Heart left ventricle (tissue), 16 donors: ENCODE measurements at regions not wholly inside any gene's neighbourhood (a gene's known extent, or its start where the extent isn't known, plus 50 kb on each side); places are given as distances from the start of the nearest gene placed in this dataset.

Source experiments
- ATAC-seq, 4 donors: fragments of 200-7000 bp; cut with Tn5 transposase; one replicate each; pipeline ENCODE4 v1.9.1; 2020 to 2022; ENCODE audit warnings: moderate library complexity in 4 of 4, mild to moderate bottlenecking in 3 of 4, moderate number of reproducible peaks in 1 of 4
- DNase-seq, 5 donors: peaks; one replicate each; pipeline ENCODE4 v3.0.0-alpha.2; 2020
- H3K27ac ChIP-seq, 12 donors: fragments of 200-600 bp; sonication (generic) in 4 of 12; one replicate each; pipeline versions ENCODE4 v1.5.0 to v1.8.0; 2016 to 2022; ENCODE audit warnings: mild to moderate bottlenecking in 2 of 12
- H3K27me3 ChIP-seq, 9 donors: fragments of 200-600 bp; sonication (generic) in 2 of 9; one replicate each; pipeline versions ENCODE4 v1.5.1 to v1.8.0; 2016 to 2022; ENCODE audit warnings: mild to moderate bottlenecking in 3 of 9
- H3K36me3 ChIP-seq, 9 donors: fragments of 200-600 bp; sonication (generic) in 2 of 9; one replicate each; pipeline versions ENCODE4 v1.5.0 to v1.8.0; 2018 to 2022; ENCODE audit warnings: mild to moderate bottlenecking in 2 of 9
- H3K4me1 ChIP-seq, 12 donors: fragments of 200-600 bp; sonication (generic) in 4 of 12; one replicate each; pipeline versions ENCODE4 v1.5.0 to v1.8.0; 2016 to 2022; ENCODE audit warnings: mild to moderate bottlenecking in 3 of 12
- H3K4me3 ChIP-seq, 12 donors: fragments of 200-600 bp; sonication (generic) in 4 of 12; one replicate each; pipeline versions ENCODE4 v1.5.0 to v1.8.0; 2017 to 2022; ENCODE audit warnings: mild to moderate bottlenecking in 9 of 12, moderate library complexity in 4 of 12
- H3K9me3 ChIP-seq, 12 donors: fragments of 200-600 bp; sonication (generic) in 4 of 12; one replicate each; pipeline versions ENCODE4 v1.5.0 to v1.8.0; 2016 to 2022; ENCODE audit warnings: mild to moderate bottlenecking in 1 of 12
- CTCF ChIP-seq, 12 donors: fragments of 200-600 bp; sonication (generic) in 4 of 12; IDR thresholded peaks; one replicate each; pipeline versions ENCODE4 v1.5.0 to v1.8.0; 2018 to 2022; ENCODE audit warnings: antibody characterized with exemption in 12 of 12, mild to moderate bottlenecking in 5 of 12
- POLR2A ChIP-seq, 2 donors: fragments of 450-650 bp; IDR thresholded peaks; one replicate each; pipeline ENCODE4 v1.6.1; 2017; ENCODE audit warnings: antibody characterized with exemption in 2 of 2, mild to moderate bottlenecking in 2 of 2, moderate library complexity in 2 of 2
- WGBS, 4 donors: extraction: QIAGEN DNeasy Blood & Tissue Kit in 2 of 4; methylation state at CpG; one replicate each; pipeline versions ENCODE4 v1.1.5 to v1.1.7; 2013 to 2018; 5-methylcytosine and 5-hydroxymethylcytosine counted together
- intact Hi-C, 10 donors: fragments of 100-400 bp; cut with DNase I; formaldehyde crosslinking; loops; one replicate each; pipeline versions ENCODE4 v1.11.1 to v1.14.2; 2022
- donor health status: ischemic (EF 13 %, LVEDD 7.1; RV severe dilation, severe dysfunction).
- donor health status: healthy with polysubstance abuse.
- donor health status: DM: no; HTN: yes; CAD: no.
- donor health status: DM: no; HTN: no; CAD: no.
- donor health status: ischemic (EF 25% LVEDD 6.9; RV normal size, moderate dysfunction).
- donor health status: ischemic (EF 25% LVEDD 5.7; RV mildly dilated, moderate dysfunction).
- donor health status: healthy.
- donor health status: DM: yes; HTN: yes; CAD: no.
- donor health status: ischemic (EF 35%, LVEDD 5.7; RV mildly dilated, moderate dysfunction).
- donor health status: nonischemic (EF 11% LVEDD 7.7; RV severe dilation, severe dysfunction).
- donor health status: DM: yes; HTN: yes; CAD: no.
- donor health status: PGD.
- donor health status: ischemic (EF 29% LVEDD 5.4; RV normal size, mild dysfunction).
- donor health status: nonischemic (EF 23%, LVEDD 6.1; RV moderate dilation, normal function).

GRCh38 chr12:13573698-13574321 is 377.3 kb downstream of the EMP1 start:
- Histone ChIP-seq H3K9me3 (no peaks in the 10 kb centered on the region), H3K4me1 (no peaks in the 10 kb centered on the region), H3K27ac (no peak overlapping the region), H3K27me3 (no peaks in the 10 kb centered on the region), H3K36me3 (no peaks in the 10 kb centered on the region), H3K4me3 (no peak overlapping the region)
- intact Hi-C loops = no loop called here
- TF ChIP-seq CTCF (IDR thresholded peaks at IDR 0.05) = no peak
- TF ChIP-seq POLR2A (IDR thresholded peaks at IDR 0.05) = no peak
- DNase-seq (no peak), ATAC-seq (no peak)
- 47 to 62% (median 57%) methylated on average over 3 of the region's 3 CpGs for WGBS, 4 donors

GRCh38 chr12:13571035-13571434 is 374.5 kb downstream of the EMP1 start:
- Histone ChIP-seq H3K4me1 (no peaks in the 10 kb centered on the region), H3K9me3 (no peaks in the 10 kb centered on the region), H3K36me3 (no peaks in the 10 kb centered on the region), H3K27me3 (no peaks in the 10 kb centered on the region), H3K4me3 (no peak overlapping the region), H3K27ac (no peak overlapping the region)
- ATAC-seq = no peak
- DNase-seq = no peak
- intact Hi-C loops = no loop called here
- TF ChIP-seq POLR2A (IDR thresholded peaks at IDR 0.05) (no peak), CTCF (IDR thresholded peaks at IDR 0.05) (no peak)
- WGBS, 4 donors = 85 to 91% (median 89%) methylated on average over 2 of the region's 2 CpGs

GRCh38 chr12:13570005-13570694 is 373.6 kb downstream of the EMP1 start:
- Histone ChIP-seq H3K27me3 (no peaks in the 10 kb centered on the region), H3K27ac (no peak overlapping the region), H3K9me3 (no peaks in the 10 kb centered on the region), H3K36me3 (no peaks in the 10 kb centered on the region), H3K4me3 (no peak overlapping the region), H3K4me1 (no peaks in the 10 kb centered on the region)
- DNase-seq = no peak
- no peak for TF ChIP-seq POLR2A (IDR thresholded peaks at IDR 0.05)
- no peak for TF ChIP-seq CTCF (IDR thresholded peaks at IDR 0.05)
- ATAC-seq = no peak
- intact Hi-C loops = no loop called here
- WGBS, 4 donors = 76 to 86% (median 81%) methylated on average over 1 of the region's 1 CpG

- H3K9me3 ChIP-seq = no peaks in the 10 kb centered on the region
- no peak overlapping the region for H3K27ac ChIP-seq
- no peaks in the 10 kb centered on the region for H3K36me3 ChIP-seq
- ATAC-seq (no peak), DNase-seq (no peak)
- H3K4me1 ChIP-seq = no peaks in the 10 kb centered on the region
- no peak overlapping the region for H3K4me3 ChIP-seq
- no peaks in the 10 kb centered on the region for H3K27me3 ChIP-seq
- intact Hi-C loops = no loop called here
- TF ChIP-seq POLR2A (IDR thresholded peaks at IDR 0.05) (no peak), CTCF (IDR thresholded peaks at IDR 0.05) (no peak)
Observed at GRCh38 chr12:13566292-13566691, 369.8 kb downstream of the EMP1 start.
